ENCODE measurements at regions not wholly inside any gene's neighbourhood (a gene's known extent, or its start where the extent isn't known, plus 50 kb on each side); places are given as distances from the start of the nearest gene placed in this dataset.

- Histone ChIP-seq H2AFZ (ENCODE audit: low read depth, low read length) (no peak overlapping the region), H3K4me2 (ENCODE audit: low read length) (no peak overlapping the region), H3K27me3 (ENCODE audit: insufficient read depth, low read length) (no peaks in the 10 kb centered on the region), H3K79me2 (ENCODE audit: insufficient read depth, low read length) (no peaks in the 10 kb centered on the region), H3K27ac (ENCODE audit: low read depth, low read length) (no peak overlapping the region), H3K4me1 (ENCODE audit: insufficient read depth, low read length) (no peaks in the 10 kb centered on the region), H3K9me3 (ENCODE audit: insufficient read depth, low read depth, low read length) (no peaks in the 10 kb centered on the region), H3K4me3 (ENCODE audit: insufficient read depth, low read depth, low read length) (no peak overlapping the region), H3K9ac (ENCODE audit: low read length) (no peak overlapping the region), H4K20me1 (ENCODE audit: insufficient read depth, low read length) (no peaks in the 10 kb centered on the region), H3K36me3 (ENCODE audit: insufficient read depth, low read length) (no peaks in the 10 kb centered on the region)
- H3K9me3 Mint-ChIP-seq (ENCODE audit: unreplicated experiment) = no peaks in the 10 kb centered on the region
- FAIRE-seq (no peak), DNase-seq (ENCODE audit: low read depth) (no peak)
- H3K27ac Mint-ChIP-seq (ENCODE audit: unreplicated experiment) = no peak overlapping the region
- H3K4me1 Mint-ChIP-seq (ENCODE audit: low read depth, unreplicated experiment) = no peaks in the 10 kb centered on the region
- TF ChIP-seq EZH2 (IDR thresholded peaks at IDR 0.05; ENCODE audit: insufficient read depth, low read length) (no peak), CTCF (IDR thresholded peaks at IDR 0.05; ENCODE audit: insufficient read depth, low read depth, low read length) (no peak)
- H3K4me3 Mint-ChIP-seq (ENCODE audit: unreplicated experiment) = no peak overlapping the region
- H3K27me3 Mint-ChIP-seq (ENCODE audit: low read depth, unreplicated experiment) = no peaks in the 10 kb centered on the region
- H3K36me3 Mint-ChIP-seq (ENCODE audit: low read depth, unreplicated experiment) = no peaks in the 10 kb centered on the region
Observed at GRCh38 chr13:106734198-106734597, 166.3 kb upstream of the ARGLU1 start.

DNA sequence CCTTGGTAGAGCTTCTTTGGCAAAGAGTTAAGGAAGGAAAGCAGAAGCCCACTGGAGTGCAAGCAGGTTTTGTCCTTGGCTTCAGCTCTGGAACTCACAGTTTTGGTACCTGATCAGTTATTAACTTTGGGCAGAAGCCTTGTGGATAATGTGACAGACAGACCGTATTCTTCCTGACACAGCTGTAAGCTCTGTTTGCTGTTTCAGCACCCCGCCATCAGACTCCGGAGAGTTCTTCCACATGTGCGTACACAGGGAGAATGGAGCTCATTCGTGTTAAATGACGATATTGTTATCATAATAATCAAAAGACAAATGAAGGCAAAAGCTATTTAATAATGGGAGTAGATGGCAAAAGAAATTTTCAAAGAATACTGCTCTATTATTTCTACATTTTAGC is 155.1 kb upstream of the ARGLU1 start:
- H3K4me1 Mint-ChIP-seq (ENCODE audit: low read depth, unreplicated experiment) = no peaks in the 10 kb centered on the region
- Histone ChIP-seq H2AFZ (ENCODE audit: low read depth, low read length) (no peak overlapping the region), H3K79me2 (ENCODE audit: insufficient read depth, low read length) (no peaks in the 10 kb centered on the region), H3K27ac (ENCODE audit: low read depth, low read length) (no peak overlapping the region), H3K9ac (ENCODE audit: low read length) (no peak overlapping the region), H4K20me1 (ENCODE audit: insufficient read depth, low read length) (no peaks in the 10 kb centered on the region), H3K9me3 (ENCODE audit: insufficient read depth, low read depth, low read length) (no peaks in the 10 kb centered on the region), H3K4me1 (ENCODE audit: insufficient read depth, low read length) (no peaks in the 10 kb centered on the region), H3K36me3 (ENCODE audit: insufficient read depth, low read length) (no peaks in the 10 kb centered on the region), H3K4me2 (ENCODE audit: low read length) (no peak overlapping the region), H3K4me3 (ENCODE audit: insufficient read depth, low read depth, low read length) (no peak overlapping the region), H3K27me3 (ENCODE audit: insufficient read depth, low read length) (no peaks in the 10 kb centered on the region)
- no peak for DNase-seq (ENCODE audit: low read depth)
- TF ChIP-seq EZH2 (IDR thresholded peaks at IDR 0.05; ENCODE audit: insufficient read depth, low read length) (no peak), CTCF (IDR thresholded peaks at IDR 0.05; ENCODE audit: insufficient read depth, low read depth, low read length) (no peak)
- no peaks in the 10 kb centered on the region for H3K36me3 Mint-ChIP-seq (ENCODE audit: low read depth, unreplicated experiment)
- no peaks in the 10 kb centered on the region for H3K9me3 Mint-ChIP-seq (ENCODE audit: unreplicated experiment)
- no peak overlapping the region for H3K27ac Mint-ChIP-seq (ENCODE audit: unreplicated experiment)
- H3K27me3 Mint-ChIP-seq (ENCODE audit: low read depth, unreplicated experiment) = no peaks in the 10 kb centered on the region
- no peak for FAIRE-seq
- no peak overlapping the region for H3K4me3 Mint-ChIP-seq (ENCODE audit: unreplicated experiment)

DNA sequence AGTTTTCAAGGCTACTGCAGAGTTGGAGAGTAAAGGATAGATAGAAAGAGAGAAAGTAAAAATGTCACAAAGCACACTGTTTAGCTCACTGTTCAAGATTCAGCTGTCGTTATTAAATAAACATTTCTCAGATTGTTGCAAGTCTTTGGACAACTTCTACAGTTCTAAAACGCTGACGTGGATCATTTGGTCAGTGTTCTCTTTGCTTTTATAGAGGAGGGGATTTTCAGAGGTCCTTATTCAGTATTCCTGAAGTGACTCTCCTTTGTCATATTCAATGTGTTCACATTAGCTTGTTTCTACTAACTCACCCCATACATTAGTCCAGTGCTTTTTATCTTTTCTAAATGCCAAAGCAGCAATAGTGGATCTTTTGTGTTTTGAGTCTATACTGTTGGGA is 154.7 kb upstream of the ARGLU1 start:
- no peak overlapping the region for H3K4me3 Mint-ChIP-seq (ENCODE audit: unreplicated experiment)
- no peaks in the 10 kb centered on the region for H3K36me3 Mint-ChIP-seq (ENCODE audit: low read depth, unreplicated experiment)

More for the DNA sequence above, 154.7 kb upstream of the ARGLU1 start:
- no peaks in the 10 kb centered on the region for H3K36me3 ChIP-seq (ENCODE audit: insufficient read depth, low read length)
- no peak overlapping the region for H3K27ac ChIP-seq (ENCODE audit: low read depth, low read length)
- Mint-ChIP-seq H3K9me3 (ENCODE audit: unreplicated experiment) (peaks cover 4% of the 10 kb centered on the region), H3K4me1 (ENCODE audit: low read depth, unreplicated experiment) (no peaks in the 10 kb centered on the region), H3K27ac (ENCODE audit: unreplicated experiment) (no peak overlapping the region), H3K27me3 (ENCODE audit: low read depth, unreplicated experiment) (no peaks in the 10 kb centered on the region)
- no peaks in the 10 kb centered on the region for H3K27me3 ChIP-seq (ENCODE audit: insufficient read depth, low read length)
- no peak for FAIRE-seq
- no peak overlapping the region for H2AFZ ChIP-seq (ENCODE audit: low read depth, low read length)
- no peaks in the 10 kb centered on the region for H3K79me2 ChIP-seq (ENCODE audit: insufficient read depth, low read length)
- no peak for TF ChIP-seq EZH2 (IDR thresholded peaks at IDR 0.05; ENCODE audit: insufficient read depth, low read length)
- TF ChIP-seq CTCF (IDR thresholded peaks at IDR 0.05; ENCODE audit: insufficient read depth, low read depth, low read length) = no peak
- H4K20me1 ChIP-seq (ENCODE audit: insufficient read depth, low read length) = no peaks in the 10 kb centered on the region
- H3K4me2 ChIP-seq (ENCODE audit: low read length) = no peak overlapping the region
- no peak overlapping the region for H3K9ac ChIP-seq (ENCODE audit: low read length)
- H3K4me3 ChIP-seq (ENCODE audit: insufficient read depth, low read depth, low read length) = no peak overlapping the region
- no peaks in the 10 kb centered on the region for H3K9me3 ChIP-seq (ENCODE audit: insufficient read depth, low read depth, low read length)
- no peak for DNase-seq (ENCODE audit: low read depth)
- no peaks in the 10 kb centered on the region for H3K4me1 ChIP-seq (ENCODE audit: insufficient read depth, low read length)

All from astrocyte (in vitro differentiated cells and primary cell).